IMR-90 (cell line): ENCODE measurements at regions not wholly inside any gene's neighbourhood (a gene's known extent, or its start where the extent isn't known, plus 50 kb on each side); places are given as distances from the start of the nearest gene placed in this dataset.

Experiments used
- ATAC-seq: fragments of 200-7000 bp; cut with Tn5 transposase; 2 replicates; pipeline ENCODE4 v1.9.1; 2020; ENCODE audit warnings: low read depth, mild to moderate bottlenecking, moderate library complexity
- BruUV-seq: library from RNA; stranded (reverse); fragments of 400-500 nt; replicated peaks from 2 replicates; lab custom pipeline; 2021; lab: Mats Ljungman, UMichigan
- CTCF ChIA-PET: fragments of 300-600 bp; formaldehyde crosslinking; extraction: SDS; loops from one replicate; lab custom pipeline; 2021; ENCODE audit warnings: antibody characterized with exemption; lab: Yijun Ruan, JAX
- POLR2A ChIA-PET: fragments of 300-600 bp; sonication (Branson Sonifier 250); formaldehyde crosslinking; loops from one replicate; lab custom pipeline; 2022; ENCODE audit warnings: antibody characterized with exemption; ENCODE audit not compliant: unreplicated experiment; lab: Charles Lee
- DNase-seq: peaks from one replicate; pipeline ENCODE4 v3.0.0; 2013
- H2AFZ ChIP-seq: replicated peaks from 2 replicates; pipeline ENCODE3; 2013; ENCODE audit warnings: low read length, mild to moderate bottlenecking; ENCODE audit not compliant: poor library complexity
- H2AK5ac ChIP-seq: 2 replicates; pipeline ENCODE4 v1.6.1; 2013; ENCODE audit warnings: low read depth, low read length, inconsistent platforms
- H2AK9ac ChIP-seq: replicated peaks from 2 replicates; pipeline ENCODE3; 2013; ENCODE audit warnings: mild to moderate bottlenecking, low read depth, low read length, moderate library complexity; ENCODE audit not compliant: poor library complexity
- H2BK120ac ChIP-seq: 2 replicates; pipeline ENCODE4 v1.6.1; 2013; ENCODE audit warnings: low read depth, low read length, inconsistent platforms
- H2BK15ac ChIP-seq: 3 replicates; pipeline ENCODE4 v1.6.1; 2013; ENCODE audit warnings: low read depth, low read length, inconsistent platforms
- H2BK20ac ChIP-seq: 2 replicates; pipeline ENCODE4 v1.6.1; 2013; ENCODE audit warnings: low read depth, mild to moderate bottlenecking, inconsistent platforms, low read length, moderate library complexity
- H2BK5ac ChIP-seq: 2 replicates; pipeline ENCODE4 v1.6.1; 2013; ENCODE audit warnings: mild to moderate bottlenecking, low read depth, low read length, inconsistent platforms; ENCODE audit not compliant: poor library complexity, severe bottlenecking
- H3K14ac ChIP-seq: replicated peaks from 2 replicates; pipeline ENCODE4 v1.6.1; 2013; ENCODE audit warnings: low read depth, low read length, inconsistent platforms
- H3K18ac ChIP-seq: 2 replicates; pipeline ENCODE4 v1.6.1; 2013; ENCODE audit warnings: low read depth, low read length, control low read depth
- H3K23ac ChIP-seq: 2 replicates; pipeline ENCODE4 v1.6.1; 2013; ENCODE audit warnings: low read depth, low read length, inconsistent platforms
- H3K27ac ChIP-seq: 2 replicates; pipeline ENCODE4 v1.5.1; 2013; ENCODE audit warnings: mild to moderate bottlenecking, control low read depth, low read length; ENCODE audit not compliant: insufficient read depth
- H3K27me3 ChIP-seq: 2 replicates; pipeline ENCODE4 v1.6.1; 2013; ENCODE audit warnings: low read length; ENCODE audit not compliant: control insufficient read depth, insufficient read depth
- H3K36me3 ChIP-seq: 2 replicates; pipeline ENCODE4 v1.6.1; 2013; ENCODE audit warnings: low read length, mixed read lengths; ENCODE audit not compliant: control insufficient read depth, insufficient read depth
- H3K4ac ChIP-seq: 2 replicates; pipeline ENCODE4 v1.6.1; 2013; ENCODE audit warnings: low read depth, low read length, inconsistent platforms
- H3K4me1 ChIP-seq: 2 replicates; pipeline ENCODE4 v1.6.1; 2013; ENCODE audit warnings: low read length, mixed read lengths; ENCODE audit not compliant: control insufficient read depth, insufficient read depth
- H3K4me2 ChIP-seq: 2 replicates; pipeline ENCODE4 v1.6.1; 2013; ENCODE audit warnings: low read depth, mild to moderate bottlenecking, control low read depth, low read length, moderate library complexity
- H3K4me3 ChIP-seq: 2 replicates; pipeline ENCODE4 v1.5.1; 2013; ENCODE audit warnings: low read depth, mild to moderate bottlenecking, control low read depth, low read length, moderate library complexity; ENCODE audit not compliant: insufficient read depth
- H3K56ac ChIP-seq: 2 replicates; pipeline ENCODE4 v1.6.1; 2013; ENCODE audit warnings: low read length, inconsistent platforms; ENCODE audit not compliant: insufficient read depth; ENCODE audit errors: extremely low read depth
- H3K79me1 ChIP-seq, 2 experiments: 2 replicates each; pipeline ENCODE4 v1.6.1; 2013; ENCODE audit warnings: low read length in 2 of 2, inconsistent platforms in 1 of 2, low read depth in 1 of 2
- H3K9ac ChIP-seq: 2 replicates; pipeline ENCODE4 v1.6.1; 2013; ENCODE audit warnings: low read depth, low read length, control low read depth
- H3K9me1 ChIP-seq: 2 replicates; pipeline ENCODE4 v1.6.1; 2013; ENCODE audit warnings: low read length, inconsistent platforms; ENCODE audit not compliant: insufficient read depth
- H3K9me3 ChIP-seq: 2 replicates; pipeline ENCODE4 v1.6.1; 2013; ENCODE audit warnings: low read length; ENCODE audit not compliant: control insufficient read depth, insufficient read depth
- H4K20me1 ChIP-seq: 2 replicates; pipeline ENCODE4 v1.6.1; 2013; ENCODE audit warnings: low read length, inconsistent platforms; ENCODE audit not compliant: insufficient read depth
- H4K5ac ChIP-seq: 2 replicates; pipeline ENCODE4 v1.6.1; 2013; ENCODE audit warnings: mild to moderate bottlenecking, low read depth, low read length, control low read depth
- H4K8ac ChIP-seq, 2 experiments: 2 replicates each; pipeline ENCODE4 v1.6.1; 2013; ENCODE audit warnings: low read depth in 2 of 2, low read length in 2 of 2, control low read depth in 1 of 2, inconsistent platforms in 1 of 2
- H4K91ac ChIP-seq: 2 replicates; pipeline ENCODE4 v1.6.1; 2013; ENCODE audit warnings: low read depth, low read length, inconsistent platforms; ENCODE audit not compliant: insufficient read depth
- MXI1 ChIP-seq: IDR thresholded peaks from 2 replicates; pipeline ENCODE4 v1.6.1; 2012; ENCODE audit warnings: low read depth, mild to moderate bottlenecking, low read length, moderate library complexity, borderline replicate concordance
- RFX5 ChIP-seq: IDR thresholded peaks from 2 replicates; pipeline ENCODE4 v1.8.0; 2012; ENCODE audit warnings: low read depth, mild to moderate bottlenecking, low read length, moderate library complexity
- SMC3 ChIP-seq: fragments of 150-350 bp; IDR thresholded peaks from 2 replicates; pipeline ENCODE4 v1.6.1; 2016; ENCODE audit warnings: low read depth, mild to moderate bottlenecking, antibody characterized with exemption, low read length, moderate library complexity
- WGBS, 2 experiments: methylation state at CpG; one replicate each; pipeline versions ENCODE4 v1.1.5 to v1.1.7; 2013; ENCODE audit warnings: missing lambda C conversion rate in 2 of 2; ENCODE audit not compliant: insufficient read length in 1 of 2; ENCODE audit errors: extremely low coverage in 2 of 2; 5-methylcytosine and 5-hydroxymethylcytosine counted together
- dilution Hi-C: fragments of 300-500 bp; cut with HindIII; formaldehyde crosslinking; loops from one replicate; pipeline ENCODE4 v1.14.3; 2018; ENCODE audit warnings: low sequenced_read_pairs; ENCODE audit not compliant: unreplicated experiment
- in situ Hi-C: fragments of 300-500 bp; cut with MboI; formaldehyde crosslinking; loops from 3 replicates; pipeline ENCODE4 v1.14.3; 2019; ENCODE audit warnings: low sequenced_read_pairs, inconsistent platforms, mixed read lengths
- intact Hi-C: fragments of 100-400 bp; cut with micrococcal nuclease; formaldehyde crosslinking; loops from 2 replicates; pipeline ENCODE4 v1.10.0; 2022
- TF ChIP-seq, protein P1 (sequence below): fragments of 150-350 bp; IDR thresholded peaks from 2 replicates; pipeline ENCODE4 v1.6.1; 2016; ENCODE audit warnings: low read depth, mild to moderate bottlenecking, low read length, moderate library complexity, borderline replicate concordance
- TF ChIP-seq, protein P2 (sequence below): fragments of 150-350 bp; IDR thresholded peaks from 2 replicates; pipeline ENCODE4 v1.6.1; 2017; ENCODE audit warnings: mild to moderate bottlenecking, antibody characterized with exemption, low read length, low read depth

DNA sequence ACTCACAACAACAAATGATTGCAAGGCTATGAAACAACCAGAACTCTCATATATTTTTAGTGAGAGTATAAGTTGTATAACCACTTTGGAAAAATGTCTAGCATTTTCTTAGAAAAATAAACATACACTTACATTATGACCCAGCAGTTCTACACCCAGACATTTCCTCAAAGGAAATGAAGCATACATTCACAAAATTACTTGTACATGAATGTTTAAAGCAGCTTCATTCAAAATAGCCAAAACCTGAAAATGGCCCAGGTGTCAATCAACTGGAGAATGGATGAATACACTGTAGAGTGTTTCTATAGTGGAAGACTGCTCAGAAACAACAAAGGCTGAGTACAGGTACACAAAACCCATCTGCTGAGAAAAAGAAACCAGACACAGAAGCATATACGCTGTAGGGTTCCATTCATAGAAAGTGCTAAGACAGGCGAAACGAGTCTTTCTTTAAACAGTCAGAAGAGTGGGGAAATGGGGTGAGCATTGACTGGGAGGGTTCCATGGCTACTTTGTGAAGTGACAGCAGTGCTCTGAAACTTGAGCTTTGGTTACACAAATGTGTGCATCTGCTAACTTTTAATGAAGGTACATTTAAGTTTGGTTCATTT is 799.0 kb downstream of the DCDC2C start:
- H2AFZ ChIP-seq = no peak overlapping the region
- H3K9ac ChIP-seq = no peak overlapping the region
- no peak overlapping the region for H3K56ac ChIP-seq
- ChIA-PET POLR2A (no interaction called here), CTCF (no interaction called here)
- H3K23ac ChIP-seq = no peak overlapping the region
- no peaks in the 10 kb centered on the region for H3K27me3 ChIP-seq
- no peak overlapping the region for H2BK15ac ChIP-seq
- no peaks in the 10 kb centered on the region for H4K20me1 ChIP-seq
- in situ Hi-C loops = no loop called here
- no TSS peak for BruUV-seq
- H2BK20ac ChIP-seq = no peak overlapping the region
- no peak for DNase-seq
- H3K4me3 ChIP-seq = no peak overlapping the region
- H3K14ac ChIP-seq = no peak overlapping the region
- WGBS, 2 experiments = 73% methylated on average over 3 of the region's 3 CpGs; no CpG with 5 or more reads in 1 of the 2 experiments
- no peak overlapping the region for H4K8ac ChIP-seq
- no peak overlapping the region for H2BK5ac ChIP-seq
- H3K9me3 ChIP-seq = peaks cover 13% of the 10 kb centered on the region
- H3K79me1 ChIP-seq = no peaks in the 10 kb centered on the region
- H2AK9ac ChIP-seq = no peak overlapping the region
- H2AK5ac ChIP-seq = no peak overlapping the region
- no peak overlapping the region for H3K4me2 ChIP-seq
- no peaks in the 10 kb centered on the region for H3K36me3 ChIP-seq
- intact Hi-C loops = no loop called here
- H3K9me1 ChIP-seq = no peaks in the 10 kb centered on the region
- H3K27ac ChIP-seq = no peak overlapping the region
- TF ChIP-seq MXI1 (no peak), RFX5 (no peak), SMC3 (no peak)
- TF ChIP-seq, protein P1, sequence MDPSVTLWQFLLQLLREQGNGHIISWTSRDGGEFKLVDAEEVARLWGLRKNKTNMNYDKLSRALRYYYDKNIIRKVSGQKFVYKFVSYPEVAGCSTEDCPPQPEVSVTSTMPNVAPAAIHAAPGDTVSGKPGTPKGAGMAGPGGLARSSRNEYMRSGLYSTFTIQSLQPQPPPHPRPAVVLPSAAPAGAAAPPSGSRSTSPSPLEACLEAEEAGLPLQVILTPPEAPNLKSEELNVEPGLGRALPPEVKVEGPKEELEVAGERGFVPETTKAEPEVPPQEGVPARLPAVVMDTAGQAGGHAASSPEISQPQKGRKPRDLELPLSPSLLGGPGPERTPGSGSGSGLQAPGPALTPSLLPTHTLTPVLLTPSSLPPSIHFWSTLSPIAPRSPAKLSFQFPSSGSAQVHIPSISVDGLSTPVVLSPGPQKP = no peak
- TF ChIP-seq, protein P2, sequence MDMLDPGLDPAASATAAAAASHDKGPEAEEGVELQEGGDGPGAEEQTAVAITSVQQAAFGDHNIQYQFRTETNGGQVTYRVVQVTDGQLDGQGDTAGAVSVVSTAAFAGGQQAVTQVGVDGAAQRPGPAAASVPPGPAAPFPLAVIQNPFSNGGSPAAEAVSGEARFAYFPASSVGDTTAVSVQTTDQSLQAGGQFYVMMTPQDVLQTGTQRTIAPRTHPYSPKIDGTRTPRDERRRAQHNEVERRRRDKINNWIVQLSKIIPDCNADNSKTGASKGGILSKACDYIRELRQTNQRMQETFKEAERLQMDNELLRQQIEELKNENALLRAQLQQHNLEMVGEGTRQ = no peak
- H4K91ac ChIP-seq = no peak overlapping the region
- no peak overlapping the region for H4K5ac ChIP-seq
- H3K4ac ChIP-seq = no peak overlapping the region
- dilution Hi-C loops = no loop called here
- H3K4me1 ChIP-seq = no peaks in the 10 kb centered on the region
- H2BK120ac ChIP-seq = no peak overlapping the region
- H3K18ac ChIP-seq = no peak overlapping the region
- ATAC-seq = no peak
